HEK293T (cell line): ENCODE measurements at regions not wholly inside any gene's neighbourhood (a gene's known extent, or its start where the extent isn't known, plus 50 kb on each side); places are given as distances from the start of the nearest gene placed in this dataset.

Source experiments
- BHLHE40 ChIP-seq: fragments of 450-650 bp; IDR thresholded peaks from 2 replicates; pipeline ENCODE4 v1.6.1; 2016; ENCODE audit warnings: mild to moderate bottlenecking, moderate library complexity, borderline replicate concordance
- FOXA1 ChIP-seq: fragments of 450-650 bp; IDR thresholded peaks from 2 replicates; pipeline ENCODE4 v1.6.1; 2016; ENCODE audit warnings: mild to moderate bottlenecking
- HDGF ChIP-seq: fragments of 450-650 bp; IDR thresholded peaks from 2 replicates; pipeline ENCODE4 v1.6.1; 2017; ENCODE audit warnings: antibody characterized with exemption, borderline replicate concordance
- L3MBTL2 ChIP-seq: fragments of 450-650 bp; conservative IDR thresholded peaks from 2 replicates; pipeline ENCODE4 v1.6.1; 2016; ENCODE audit warnings: mild to moderate bottlenecking
- LEF1 ChIP-seq: fragments of 450-650 bp; IDR thresholded peaks from 2 replicates; pipeline ENCODE4 v1.6.1; 2017; ENCODE audit warnings: mild to moderate bottlenecking, borderline replicate concordance
- SP1 ChIP-seq: fragments of 450-650 bp; IDR thresholded peaks from 2 replicates; pipeline ENCODE4 v1.6.1; 2017
- SUZ12 ChIP-seq: fragments of 450-650 bp; IDR thresholded peaks from 2 replicates; pipeline ENCODE4 v1.6.1; 2016; ENCODE audit warnings: mild to moderate bottlenecking
- ZNF384 ChIP-seq: fragments of 450-650 bp; IDR thresholded peaks from 2 replicates; pipeline ENCODE4 v1.6.1; 2016

DNA sequence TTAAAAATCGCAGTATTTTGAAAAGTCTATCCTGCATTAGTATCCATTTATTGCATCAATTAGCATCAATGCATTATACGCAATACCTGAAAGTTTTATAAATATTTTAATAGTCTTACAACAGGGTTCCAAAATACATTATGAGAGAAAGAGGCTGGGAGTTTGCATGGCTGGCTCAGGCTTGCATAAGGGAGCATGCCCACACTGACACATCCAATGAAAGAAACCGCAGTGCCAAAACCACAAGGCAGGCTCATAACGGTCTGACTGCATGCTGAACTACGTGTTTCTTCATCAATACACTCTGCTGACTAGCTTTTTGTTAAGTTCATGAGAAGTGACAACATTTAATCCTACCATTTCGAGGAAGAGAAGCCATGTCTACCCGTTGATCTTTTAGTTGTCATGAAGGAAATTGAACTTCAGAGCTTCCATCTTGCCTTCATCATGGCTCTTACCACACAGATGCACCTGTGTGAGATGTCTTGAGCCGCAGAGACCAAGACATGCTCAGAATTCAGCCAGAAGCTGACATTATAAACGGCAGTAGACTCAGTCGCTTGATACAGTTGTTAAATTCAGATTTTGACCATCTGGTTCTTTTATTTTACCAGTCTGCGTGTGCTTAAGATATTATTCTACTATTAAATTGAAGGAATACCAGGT, 168.8 kb upstream of the FRG1 start:
- no peak for TF ChIP-seq SP1
- no peak for TF ChIP-seq ZNF384
- TF ChIP-seq FOXA1 = no peak
- TF ChIP-seq SUZ12 = no peak
- TF ChIP-seq LEF1 = no peak
- TF ChIP-seq BHLHE40 = no peak
- TF ChIP-seq L3MBTL2 = no peak
- TF ChIP-seq HDGF = no peak
